Astrocyte (in vitro differentiated cells and primary cell): ENCODE measurements at regions not wholly inside any gene's neighbourhood (a gene's known extent, or its start where the extent isn't known, plus 50 kb on each side); places are given as distances from the start of the nearest gene placed in this dataset.
A peak's percentile ranks its signal among the peaks of the same experiment; 100 is the strongest.

Source experiments
- DNase-seq: peaks from one replicate; pipeline ENCODE4 v3.0.0-alpha.2; 2010; ENCODE audit warnings: low read depth
- FAIRE-seq: peaks from 2 replicates; lab custom pipeline; 2011; peaks lifted over from hg19 to GRCh38; lab: Jason Lieb, UNC
- H2AFZ ChIP-seq: 2 replicates; pipeline ENCODE4 v1.6.0; 2012; ENCODE audit warnings: low read depth, low read length, inconsistent platforms
- H3K27ac ChIP-seq: 2 replicates; pipeline ENCODE4 v1.5.1; 2011; ENCODE audit warnings: low read depth, low read length, inconsistent platforms
- H3K27me3 ChIP-seq: 2 replicates; pipeline ENCODE4 v1.6.0; 2011; ENCODE audit warnings: low read length, inconsistent platforms; ENCODE audit not compliant: insufficient read depth
- H3K36me3 ChIP-seq: 2 replicates; pipeline ENCODE4 v1.5.1; 2011; ENCODE audit warnings: low read length, inconsistent platforms; ENCODE audit not compliant: insufficient read depth
- H3K4me1 ChIP-seq: 2 replicates; pipeline ENCODE4 v1.5.1; 2011; ENCODE audit warnings: low read length, inconsistent platforms; ENCODE audit not compliant: insufficient read depth
- H3K4me2 ChIP-seq: 2 replicates; pipeline ENCODE4 v1.6.0; 2012; ENCODE audit warnings: low read length, inconsistent platforms
- H3K4me3 ChIP-seq: 2 replicates; pipeline ENCODE4 v1.5.1; 2011; ENCODE audit warnings: low read depth, mild to moderate bottlenecking, low read length, inconsistent platforms; ENCODE audit not compliant: insufficient read depth
- H3K79me2 ChIP-seq: 2 replicates; pipeline ENCODE4 v1.6.0; 2012; ENCODE audit warnings: mild to moderate bottlenecking, low read length, inconsistent platforms; ENCODE audit not compliant: insufficient read depth
- H3K9ac ChIP-seq: 2 replicates; pipeline ENCODE4 v1.6.0; 2012; ENCODE audit warnings: mild to moderate bottlenecking, low read length, inconsistent platforms
- H3K9me3 ChIP-seq: 2 replicates; pipeline ENCODE4 v1.5.1; 2012; ENCODE audit warnings: low read depth, mild to moderate bottlenecking, low read length, inconsistent platforms; ENCODE audit not compliant: insufficient read depth
- H4K20me1 ChIP-seq: 2 replicates; pipeline ENCODE4 v1.6.0; 2012; ENCODE audit warnings: low read length, inconsistent platforms; ENCODE audit not compliant: insufficient read depth
- H3K27ac Mint-ChIP-seq: one replicate; pipeline ENCODE4 v1.8.0; 2021; ENCODE audit warnings: mild to moderate bottlenecking, mixed read lengths; ENCODE audit not compliant: unreplicated experiment
- H3K27me3 Mint-ChIP-seq: one replicate; pipeline ENCODE4 v1.8.0; 2021; ENCODE audit warnings: low read depth, mixed read lengths; ENCODE audit not compliant: unreplicated experiment
- H3K36me3 Mint-ChIP-seq: one replicate; pipeline ENCODE4 v1.8.0; 2021; ENCODE audit warnings: low read depth, mixed read lengths; ENCODE audit not compliant: unreplicated experiment
- H3K4me1 Mint-ChIP-seq: one replicate; pipeline ENCODE4 v1.8.0; 2021; ENCODE audit warnings: low read depth, mixed read lengths; ENCODE audit not compliant: unreplicated experiment
- H3K4me3 Mint-ChIP-seq: one replicate; pipeline ENCODE4 v1.8.0; 2021; ENCODE audit warnings: mild to moderate bottlenecking, moderate library complexity, mixed read lengths; ENCODE audit not compliant: unreplicated experiment
- H3K9me3 Mint-ChIP-seq: one replicate; pipeline ENCODE4 v1.8.0; 2021; ENCODE audit warnings: mild to moderate bottlenecking, mixed read lengths; ENCODE audit not compliant: unreplicated experiment
- CTCF ChIP-seq: IDR thresholded peaks from 2 replicates; pipeline ENCODE4 v1.5.1; 2011; ENCODE audit warnings: low read depth, mild to moderate bottlenecking, inconsistent platforms, low read length, moderate library complexity; ENCODE audit not compliant: insufficient read depth
- EZH2 ChIP-seq: IDR thresholded peaks from 2 replicates; pipeline ENCODE4 v1.6.1; 2012; ENCODE audit warnings: mild to moderate bottlenecking, low read length, inconsistent platforms; ENCODE audit not compliant: insufficient read depth

DNA sequence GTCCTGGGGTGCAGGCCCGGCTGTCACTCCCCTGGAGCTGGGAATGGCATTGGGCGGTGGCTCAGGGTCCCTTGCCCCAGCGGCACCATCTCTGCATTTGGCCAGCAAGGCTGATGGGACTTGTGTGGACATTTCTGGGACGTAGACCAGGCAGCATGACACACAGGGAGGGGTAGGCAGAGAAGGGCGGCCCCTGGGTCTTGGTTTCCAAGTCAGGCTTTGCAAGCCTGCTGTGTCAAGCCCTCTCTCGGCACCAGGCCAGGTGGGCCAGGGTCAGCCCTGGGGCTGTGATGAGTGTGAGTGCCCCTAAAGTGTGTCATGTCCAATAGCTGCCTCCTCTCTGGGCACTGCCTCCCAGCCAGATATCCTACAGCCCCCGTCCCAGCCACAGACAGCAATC, 335.2 kb downstream of the SEC14L1 start:
- TF ChIP-seq CTCF (no peak), EZH2 (no peak)
- Mint-ChIP-seq H3K36me3 (peaks cover 2% of the 10 kb centered on the region), H3K4me1 (peaks cover 71% of the 10 kb centered on the region), H3K9me3 (no peaks in the 10 kb centered on the region), H3K27ac (peak overlapping the region; percentile 94), H3K4me3 (no peak overlapping the region), H3K27me3 (no peaks in the 10 kb centered on the region)
- Histone ChIP-seq H3K4me2 (peak overlapping the region; percentile 82), H3K27me3 (no peaks in the 10 kb centered on the region), H3K4me1 (peaks cover 87% of the 10 kb centered on the region), H4K20me1 (peaks cover 96% of the 10 kb centered on the region), H3K4me3 (no peak overlapping the region), H3K9ac (peak overlapping the region; percentile 74), H3K9me3 (no peaks in the 10 kb centered on the region), H2AFZ (no peak overlapping the region), H3K36me3 (no peaks in the 10 kb centered on the region), H3K27ac (peak overlapping the region; percentile 75), H3K79me2 (peaks cover 88% of the 10 kb centered on the region)
- no peak for DNase-seq
- no peak for FAIRE-seq

- H3K9ac ChIP-seq: peak overlapping the region; percentile 74
- peaks cover 88% of the 10 kb centered on the region for H3K79me2 ChIP-seq
- FAIRE-seq: no peak
- no peak overlapping the region for H3K4me3 Mint-ChIP-seq
- no peak overlapping the region for H3K4me3 ChIP-seq
- peaks cover 69% of the 10 kb centered on the region for H3K4me1 Mint-ChIP-seq
- H3K36me3 ChIP-seq: no peaks in the 10 kb centered on the region
- no peaks in the 10 kb centered on the region for H3K27me3 Mint-ChIP-seq
- no peak overlapping the region for H2AFZ ChIP-seq
- no peak for DNase-seq
- no peaks in the 10 kb centered on the region for H3K9me3 Mint-ChIP-seq
- H3K4me1 ChIP-seq: peaks cover 82% of the 10 kb centered on the region
- H3K27ac ChIP-seq: peak overlapping the region; percentile 75
- H3K27me3 ChIP-seq: no peaks in the 10 kb centered on the region
- H3K27ac Mint-ChIP-seq: no peak overlapping the region
- no peak for TF ChIP-seq CTCF
- TF ChIP-seq EZH2: no peak
- peaks cover 96% of the 10 kb centered on the region for H4K20me1 ChIP-seq
- peaks cover 3% of the 10 kb centered on the region for H3K36me3 Mint-ChIP-seq
- no peaks in the 10 kb centered on the region for H3K9me3 ChIP-seq
- H3K4me2 ChIP-seq: peak overlapping the region; percentile 82
Measured at GRCh38 chr17:77476498-77476897, 335.7 kb downstream of the SEC14L1 start.

- Mint-ChIP-seq H3K36me3 (peaks cover 4% of the 10 kb centered on the region), H3K4me3 (peak overlapping the region; percentile 62), H3K4me1 (peaks cover 64% of the 10 kb centered on the region), H3K27ac (peak overlapping the region; percentile 84), H3K27me3 (no peaks in the 10 kb centered on the region), H3K9me3 (no peaks in the 10 kb centered on the region)
- Histone ChIP-seq H3K27ac (peak overlapping the region; percentile 75), H3K36me3 (no peaks in the 10 kb centered on the region), H2AFZ (no peak overlapping the region), H3K4me3 (no peak overlapping the region), H4K20me1 (peaks cover 96% of the 10 kb centered on the region), H3K9ac (peak overlapping the region; percentile 74), H3K27me3 (no peaks in the 10 kb centered on the region), H3K4me1 (peaks cover 75% of the 10 kb centered on the region), H3K79me2 (peaks cover 90% of the 10 kb centered on the region), H3K9me3 (no peaks in the 10 kb centered on the region), H3K4me2 (peak overlapping the region; percentile 82)
- DNase-seq (peak; percentile 98), FAIRE-seq (peak; percentile 99)
- TF ChIP-seq CTCF (no peak), EZH2 (no peak)
Measured at GRCh38 chr17:77476931-77477805, 336.4 kb downstream of the SEC14L1 start.
